ENCODE measurements at regions not wholly inside any gene's neighbourhood (a gene's known extent, or its start where the extent isn't known, plus 50 kb on each side); places are given as distances from the start of the nearest gene placed in this dataset.
A peak's percentile ranks its signal among the peaks of the same experiment; 100 is the strongest.
"Not testable (repeated sequence)": the region's sequence is repeated elsewhere in the genome, so short reads cannot be mapped to it uniquely, and the experiment has no call there.

DNA sequence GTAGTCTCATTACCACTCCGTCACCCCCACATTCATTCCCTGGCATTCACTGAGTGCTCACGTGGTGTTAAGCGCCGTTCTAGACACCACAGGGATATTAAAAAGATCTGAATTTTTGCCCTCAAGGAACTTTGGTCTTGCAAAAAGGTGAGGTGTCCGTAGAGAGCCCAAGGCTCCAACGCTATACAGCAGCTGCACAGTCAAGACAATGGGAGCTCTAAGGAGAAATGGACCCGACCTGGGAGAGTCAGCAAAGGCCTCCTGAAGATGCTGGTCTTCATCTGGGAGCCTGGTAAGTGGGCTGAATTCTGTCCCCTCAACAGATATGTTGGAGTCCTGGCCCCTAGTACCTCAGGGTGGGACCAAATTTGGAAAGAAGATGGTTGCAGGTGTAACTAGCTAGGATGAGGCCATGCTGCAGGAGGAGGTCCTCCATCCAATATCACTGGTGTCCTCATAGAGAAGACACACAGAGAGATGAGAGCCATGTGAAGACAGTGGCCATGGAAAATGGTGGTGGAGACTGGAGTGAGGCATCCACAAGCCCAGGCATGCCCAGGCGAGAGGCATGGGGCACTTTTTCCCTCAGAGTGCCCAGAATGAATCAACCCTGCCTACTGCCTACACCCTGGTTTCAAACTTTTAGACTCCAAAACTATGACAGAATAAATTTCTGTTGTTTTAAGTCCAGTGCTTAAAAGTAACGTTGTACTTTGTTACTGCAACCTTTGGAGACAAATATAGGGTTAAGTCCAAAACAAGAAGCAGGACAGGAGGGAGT is 247.3 kb downstream of the TTC32 start:
- DNase-seq, result no peak

- no peak for DNase-seq
These were observed 248.3 kb downstream of the TTC32 start for GRCh38 chr2:19653509-19653908.

- DNase-seq, result no peak
These were observed 249.0 kb downstream of the TTC32 start for GRCh38 chr2:19652811-19653210.

- DNase-seq, result no peak
These were observed 250.3 kb downstream of the TTC32 start for GRCh38 chr2:19651466-19651865.

- DNase-seq, result no peak
These were observed 251.9 kb downstream of the TTC32 start for GRCh38 chr2:19649785-19650380.

DNA sequence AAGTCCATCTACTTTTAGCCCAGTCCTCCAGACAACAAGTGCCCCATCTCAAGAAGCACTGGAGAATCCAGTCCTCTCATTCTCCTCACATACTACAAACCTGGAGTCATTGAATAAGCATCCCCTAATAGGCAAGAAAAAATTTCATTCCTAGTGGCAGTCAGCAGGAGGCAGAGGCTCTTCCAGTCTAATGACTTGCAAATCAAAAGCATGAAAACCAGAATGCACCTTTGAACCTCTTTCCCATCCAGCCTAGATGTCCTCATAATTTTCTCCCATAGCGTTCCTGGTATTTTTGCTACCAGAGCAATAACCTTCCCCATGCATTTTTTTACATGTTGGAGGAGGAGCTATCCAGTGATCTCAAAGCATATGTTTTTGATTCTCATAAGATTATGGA is 252.6 kb downstream of the TTC32 start:
- no peak for DNase-seq

DNA sequence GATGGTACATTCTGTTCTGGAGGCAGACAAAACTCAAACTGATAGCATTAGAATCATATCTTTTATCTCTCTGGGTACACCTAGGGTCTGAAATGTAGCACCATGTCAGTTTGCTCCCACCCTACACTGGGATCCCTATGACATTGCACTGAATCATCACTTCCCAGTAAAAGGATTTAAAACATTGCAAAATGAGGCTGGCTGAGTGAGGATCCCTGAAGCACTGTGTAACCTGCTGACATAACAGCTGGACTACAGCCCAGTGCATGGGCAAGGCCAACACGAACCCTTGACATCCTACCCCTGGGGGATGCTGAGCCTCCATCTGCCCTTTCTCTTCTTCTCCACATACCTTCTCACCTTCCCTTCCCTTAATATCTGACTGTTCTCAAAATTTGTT is 253.2 kb downstream of the TTC32 start:
- DNase-seq, result no peak

- DNase-seq, result no peak
These were observed 254.8 kb downstream of the TTC32 start for GRCh38 chr2:19646987-19647386.

GRCh38 chr2:19644763-19645162 is 257.0 kb downstream of the TTC32 start:
- no peak for DNase-seq

- peak in 1 of 51 donors; percentile 15 for DNase-seq
These were observed 258.7 kb downstream of the TTC32 start for GRCh38 chr2:19643117-19643518.

DNA sequence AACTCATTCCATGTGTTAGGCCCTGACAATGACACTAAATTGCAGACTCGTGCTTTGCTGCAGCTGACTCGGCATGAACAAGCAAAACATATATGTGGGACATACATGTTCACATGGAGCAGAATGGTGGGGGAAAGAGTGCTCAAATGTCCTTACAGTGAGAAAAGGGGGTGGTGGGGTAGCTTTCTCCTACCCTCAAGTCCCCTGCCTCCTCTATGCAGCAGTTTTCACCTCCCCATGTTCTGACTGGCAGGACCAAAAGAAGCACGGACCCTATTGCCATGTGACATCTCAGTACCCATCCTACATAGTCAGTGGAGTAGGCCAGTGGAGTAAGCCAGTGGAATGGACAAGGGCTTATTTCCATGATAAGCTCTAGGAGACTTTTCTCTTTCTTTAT is 259.3 kb downstream of the TTC32 start:
- DNase-seq, result no peak

DNA sequence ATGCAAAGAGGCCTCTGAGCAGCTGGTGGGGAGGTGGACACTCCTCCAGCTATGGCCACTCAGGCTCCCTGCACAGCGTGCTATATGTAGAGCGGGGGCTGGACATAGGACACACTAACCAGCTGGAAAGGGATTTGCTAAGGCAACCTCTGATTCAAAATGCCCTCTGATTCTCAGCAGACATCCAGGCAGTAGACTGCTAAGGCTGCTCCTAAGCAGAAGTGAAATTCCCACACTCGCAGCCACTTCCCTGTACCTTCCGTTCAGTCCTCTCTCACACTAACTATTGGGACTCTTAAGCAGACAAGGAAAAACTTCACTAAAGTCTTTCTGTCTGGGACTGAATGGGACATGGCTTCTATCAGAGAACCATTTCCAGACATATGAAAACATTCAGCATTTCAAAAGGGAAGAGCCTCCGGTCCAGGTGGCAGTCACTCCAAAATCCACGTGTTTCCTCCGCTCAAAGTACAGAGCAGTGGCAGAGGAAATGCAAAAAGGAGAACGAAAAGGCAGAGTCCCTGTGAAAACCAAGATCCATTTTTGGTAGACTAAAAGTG is 265.8 kb downstream of the TTC32 start:
- peak in 3 of 51 donors; percentile 1 to 8 (median 2) for DNase-seq

DNA sequence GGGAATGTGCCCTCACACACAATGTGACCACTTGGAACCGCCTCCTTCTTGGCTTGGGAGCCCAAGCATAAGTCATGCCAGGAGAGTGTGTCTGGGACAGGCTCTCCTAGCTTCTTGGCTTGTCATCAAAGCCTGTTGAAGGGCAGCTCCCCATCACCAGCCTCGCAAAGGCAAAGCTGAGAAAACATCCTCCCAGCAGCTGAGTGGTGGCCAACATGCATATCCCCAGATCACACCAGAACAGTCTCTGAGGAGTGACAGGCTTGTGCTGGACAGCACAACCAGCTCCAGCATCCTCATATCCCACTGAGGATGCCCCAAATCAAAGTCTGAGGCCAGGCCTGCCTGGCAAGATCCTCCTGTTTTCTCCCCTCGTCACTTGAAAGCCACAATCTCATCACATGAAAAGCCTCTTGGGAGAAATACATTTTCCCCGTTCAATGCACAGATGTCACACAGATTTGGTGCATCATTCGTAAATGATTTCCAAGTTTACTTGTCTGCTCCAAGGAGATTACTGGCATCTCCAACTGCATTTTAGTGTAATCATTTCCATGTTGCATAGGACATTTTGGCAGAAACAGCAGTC is 269.3 kb downstream of the TTC32 start:
- DNase-seq, result peak in 6 of 51 donors; percentile 5 to 23 (median 7)

- no peak for DNase-seq
These were observed 269.9 kb downstream of the TTC32 start for GRCh38 chr2:19631871-19632270.

- DNase-seq, result no peak
These were observed 270.9 kb downstream of the TTC32 start for GRCh38 chr2:19630921-19631320.

DNA sequence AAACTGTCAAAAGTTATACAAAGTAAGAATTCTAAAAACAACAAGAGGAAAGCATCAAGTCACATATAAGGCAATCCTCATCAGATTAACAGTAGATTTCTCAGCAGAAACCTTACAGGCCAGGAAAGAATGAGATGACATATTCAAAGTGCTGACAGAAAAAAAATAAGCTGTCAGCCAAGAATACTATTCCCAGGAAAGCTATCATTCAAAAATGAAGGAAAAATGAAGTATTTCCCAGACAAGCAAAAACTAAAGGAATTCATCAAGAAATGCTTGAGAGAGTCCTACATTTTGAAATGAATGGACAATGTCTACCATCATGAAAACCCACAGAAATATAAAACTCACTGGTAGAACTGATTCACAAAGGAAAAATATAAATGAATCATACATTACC is 268.9 kb upstream of the OSR1 start:
- no peak for DNase-seq

DNA sequence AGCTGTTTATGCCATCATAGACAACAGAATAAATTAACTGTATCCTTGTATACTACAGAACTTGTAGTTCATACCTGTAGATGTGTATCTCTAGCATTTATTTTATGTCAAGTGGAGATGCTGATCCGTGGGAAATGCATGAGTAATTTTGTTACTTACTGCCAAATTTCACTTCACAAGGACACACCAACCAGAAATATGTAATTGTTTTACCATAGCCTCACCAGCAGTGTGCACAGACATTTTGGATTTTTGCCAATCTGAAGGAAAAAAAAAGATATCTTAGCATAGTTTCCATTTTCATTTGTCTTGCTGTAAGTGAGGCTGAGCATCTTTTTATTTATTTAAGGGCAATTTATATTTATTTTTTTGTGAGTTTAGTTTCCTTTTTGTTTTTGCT is 265.1 kb upstream of the OSR1 start:
- DNase-seq, result no peak

DNA sequence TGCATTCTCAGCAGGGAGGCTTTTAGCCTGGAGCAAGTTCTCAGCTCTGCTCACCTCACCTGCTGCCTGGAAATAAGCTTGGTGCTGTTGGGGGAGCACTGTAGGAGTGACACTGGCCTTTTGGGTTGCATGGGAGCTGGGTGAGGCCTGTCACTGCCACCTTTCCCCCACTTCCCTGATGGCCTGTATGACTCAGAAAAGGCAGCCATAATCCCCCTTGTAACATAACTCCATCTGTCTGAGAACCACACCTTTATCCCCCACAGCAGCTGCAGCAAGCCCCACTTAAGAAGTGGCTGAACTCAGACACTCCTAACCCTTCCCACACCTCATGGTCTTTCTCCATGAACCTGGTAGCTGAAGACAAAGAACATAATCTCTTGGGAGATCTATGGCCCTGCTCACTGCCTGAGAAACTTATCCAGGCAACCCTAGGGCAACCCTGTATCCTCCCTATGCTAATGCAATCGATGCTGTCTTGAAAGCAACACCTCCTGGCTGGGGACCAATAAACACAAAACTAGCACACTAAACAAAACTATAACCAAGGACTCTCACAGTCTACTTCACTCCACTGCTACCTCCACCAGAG is 258.9 kb upstream of the OSR1 start:
- DNase-seq, result no peak

DNA sequence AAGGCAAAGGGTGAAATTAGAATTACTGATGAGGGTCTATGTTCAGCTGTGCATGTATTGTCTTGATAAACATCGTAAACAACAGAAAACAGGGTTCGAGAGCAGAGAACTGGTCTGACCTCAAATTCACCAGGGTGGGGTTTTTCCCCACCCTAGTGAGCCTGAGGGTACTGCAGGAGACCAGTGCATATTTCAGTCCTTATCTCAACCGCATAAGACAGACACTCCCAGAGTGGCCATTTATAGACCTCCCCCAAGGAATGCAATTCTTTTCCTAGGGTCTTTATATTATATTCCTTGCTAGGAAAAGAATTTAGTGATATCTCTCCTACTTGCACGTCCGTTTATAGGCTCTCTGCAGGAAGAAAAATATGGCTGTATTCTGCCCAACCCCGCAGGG is 257.0 kb upstream of the OSR1 start:
- DNase-seq, result not testable (repeated sequence)

DNA sequence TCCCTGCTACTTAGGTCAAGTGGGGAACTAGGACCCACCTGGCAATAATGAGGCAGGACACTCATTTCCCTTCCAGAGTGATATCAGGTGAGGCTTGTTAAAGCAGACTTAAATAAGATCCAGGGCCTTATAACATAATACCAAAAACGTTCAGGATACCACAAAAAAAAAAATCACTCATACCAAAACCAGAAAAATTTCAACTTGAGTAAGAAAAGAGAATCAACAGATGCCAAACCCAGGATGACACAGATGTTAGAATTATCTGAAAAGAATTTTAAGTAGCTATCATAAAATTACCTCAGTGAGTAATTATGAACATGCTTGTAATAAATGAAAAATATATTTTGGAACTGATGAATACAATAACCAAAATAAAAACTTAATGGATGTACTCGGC is 255.6 kb upstream of the OSR1 start:
- no peak for DNase-seq

DNA sequence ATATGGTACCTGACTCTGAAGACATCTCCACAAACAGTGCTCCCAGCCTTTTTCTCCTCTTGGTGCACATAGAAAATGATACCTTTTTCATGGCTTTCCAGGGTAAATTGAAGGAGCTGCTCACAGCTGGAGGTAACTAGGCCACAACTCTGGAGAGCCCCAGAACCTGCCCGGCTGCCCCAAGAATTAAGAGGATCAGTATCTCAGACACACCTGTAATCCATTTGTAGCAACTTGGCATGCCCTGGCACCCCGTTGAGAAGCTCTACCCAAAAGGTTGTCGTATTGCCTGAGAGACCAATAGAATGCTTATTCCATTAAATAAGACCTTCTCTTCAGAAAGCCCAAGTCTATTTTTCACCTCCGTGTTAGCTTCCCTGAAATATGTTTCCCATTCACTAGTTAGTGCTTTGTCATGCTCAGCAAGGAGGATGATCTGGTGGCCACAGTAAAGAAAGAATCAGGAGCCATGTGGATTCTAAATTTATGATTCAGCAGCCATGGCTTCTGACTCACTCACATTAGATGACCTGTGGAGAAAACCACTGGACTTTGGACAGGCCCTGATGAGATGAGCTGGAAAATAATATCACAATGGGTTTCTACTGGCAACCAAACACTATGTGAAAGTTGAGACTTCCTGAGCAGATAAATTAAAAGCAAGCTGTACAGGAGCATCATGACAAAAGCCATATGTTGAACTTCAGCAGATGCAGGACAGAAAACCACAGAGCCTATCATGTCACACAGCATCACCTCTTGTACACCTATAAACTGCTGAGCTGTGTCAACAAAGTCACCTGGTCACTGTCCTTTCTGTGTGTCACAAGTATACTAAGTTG is 253.3 kb upstream of the OSR1 start:
- DNase-seq, result no peak

All from hypothalamus (tissue), 51 donors.